K562 (cell line): ENCODE measurements at regions not wholly inside any gene's neighbourhood (a gene's known extent, or its start where the extent isn't known, plus 50 kb on each side); places are given as distances from the start of the nearest gene placed in this dataset.

ENCODE experiments used
- ATAC-seq: fragments of 200-7000 bp; cut with Tn5 transposase; 3 replicates; pipeline ENCODE4 v1.9.1; 2020; ENCODE audit warnings: moderate library complexity
- BruUV-seq: library from RNA; stranded (reverse); fragments of 400-500 nt; replicated peaks from 2 replicates; lab custom pipeline; 2021; lab: Mats Ljungman, UMichigan
- CTCF ChIA-PET: fragments of 300-600 bp; formaldehyde crosslinking; extraction: SDS; loops from one replicate; lab custom pipeline; 2021; ENCODE audit warnings: low intra/inter-chr PET ratio; lab: Yijun Ruan, JAX
- POLR2A ChIA-PET: fragments of 300-600, 350-650 bp; sonication (Branson Sonifier 250); formaldehyde crosslinking; extraction: SDS; loops from one replicate; lab custom pipeline; 2021; ENCODE audit warnings: antibody characterized with exemption, inconsistent platforms; lab: Yijun Ruan, JAX
- DNase-seq, 4 experiments: peaks; one replicate each; pipeline versions ENCODE4 v3.0.0 to v3.0.0-alpha.2; 2011 to 2018; ENCODE audit warnings: low spot score in 3 of 4, mixed read lengths in 3 of 4; ENCODE audit errors: extremely low read depth in 1 of 4
- FAIRE-seq: peaks from 2 replicates; lab custom pipeline; 2011; peaks lifted over from hg19 to GRCh38; lab: Jason Lieb, UNC
- H2AFZ ChIP-seq: 2 replicates; pipeline ENCODE4 v1.6.0; 2011; ENCODE audit warnings: low read depth, low read length, control low read depth, inconsistent platforms
- H3K27ac ChIP-seq: fragments of 200-600 bp; 3 replicates; pipeline ENCODE4 v1.8.0; 2011; ENCODE audit warnings: low read depth, mild to moderate bottlenecking, control low read depth, inconsistent platforms, low read length, moderate library complexity, mixed read lengths; ENCODE audit errors: extremely low read depth
- H3K27me3 ChIP-seq, 2 experiments: fragments of 300-600 bp in 1 of 2; 2 replicates in 1 of 2; 3 replicates in 1 of 2; pipeline versions ENCODE4 v1.6.0 to v1.8.0; 2011; ENCODE audit warnings: inconsistent platforms in 2 of 2, low read length in 2 of 2, mild to moderate bottlenecking in 1 of 2, mixed read lengths in 1 of 2, moderate library complexity in 1 of 2; ENCODE audit not compliant: control insufficient read depth in 2 of 2, insufficient read depth in 2 of 2
- H3K36me3 ChIP-seq: fragments of 300-600 bp; 3 replicates; pipeline ENCODE4 v1.8.0; 2011; ENCODE audit warnings: mild to moderate bottlenecking, low read length, inconsistent platforms; ENCODE audit not compliant: control insufficient read depth, insufficient read depth
- H3K4me1 ChIP-seq, 2 experiments: fragments of 200-600 bp in 1 of 2; replicated peaks in 1 of 2; 2 replicates in 1 of 2; 3 replicates in 1 of 2; pipeline versions ENCODE4 v1.5.1 to v1.8.0; 2011; ENCODE audit warnings: inconsistent platforms in 2 of 2, low read length in 2 of 2, mild to moderate bottlenecking in 1 of 2, mixed read lengths in 1 of 2, moderate library complexity in 1 of 2; ENCODE audit not compliant: control insufficient read depth in 2 of 2, insufficient read depth in 2 of 2
- H3K4me2 ChIP-seq: 2 replicates; pipeline ENCODE4 v1.6.1; 2011; ENCODE audit warnings: low read length, control low read depth, inconsistent platforms, mixed read lengths; ENCODE audit not compliant: insufficient read depth
- H3K4me3 ChIP-seq: fragments of 200-600 bp; sonication (generic), shearing (Covaris generic); 2 replicates; pipeline ENCODE4 v1.5.1; 2016; ENCODE audit warnings: control low read depth, inconsistent platforms
- H3K79me2 ChIP-seq: fragments of 200-600 bp; 3 replicates; pipeline ENCODE4 v1.8.0; 2011; ENCODE audit warnings: low read length, inconsistent platforms; ENCODE audit not compliant: control insufficient read depth, insufficient read depth
- H3K9ac ChIP-seq, 2 experiments: 2 replicates each; pipeline versions ENCODE4 v1.6.0 to v1.6.1; 2011; ENCODE audit warnings: low read depth in 2 of 2, low read length in 2 of 2, control low read depth in 1 of 2, inconsistent platforms in 1 of 2, mild to moderate bottlenecking in 1 of 2, mixed read lengths in 1 of 2; ENCODE audit not compliant: insufficient read depth in 1 of 2
- H3K9me1 ChIP-seq: one replicate; pipeline ENCODE4 v1.6.0; 2011; ENCODE audit warnings: inconsistent platforms, mild to moderate bottlenecking, low read length, moderate library complexity; ENCODE audit not compliant: control insufficient read depth, insufficient read depth
- H3K9me3 ChIP-seq: replicated peaks from 2 replicates; pipeline ENCODE4 v1.5.1; 2011; ENCODE audit warnings: low read depth, low read length, inconsistent platforms; ENCODE audit not compliant: control insufficient read depth, insufficient read depth
- H4K20me1 ChIP-seq: replicated peaks from 2 replicates; pipeline ENCODE4 v1.6.1; 2011; ENCODE audit warnings: low read length, inconsistent platforms, mixed read lengths; ENCODE audit not compliant: control insufficient read depth, insufficient read depth
- AFF1 ChIP-seq, 2 experiments: fragments of 450-650 bp; IDR thresholded peaks; 2 replicates each; pipeline ENCODE4 v1.6.1; 2018; ENCODE audit warnings: mild to moderate bottlenecking in 2 of 2, low read depth in 1 of 2; ENCODE audit not compliant: partially characterized antibody in 2 of 2
- CBX3 ChIP-seq, 2 experiments: IDR thresholded peaks; 1 replicate in 1 of 2; 2 replicates in 1 of 2; pipeline ENCODE4 v1.6.1; 2012; ENCODE audit warnings: inconsistent platforms in 2 of 2, low read length in 2 of 2, borderline replicate concordance in 1 of 2, control low read depth in 1 of 2
- CSDE1 ChIP-seq, 2 experiments: fragments of 450-650 bp; IDR thresholded peaks; 2 replicates each; pipeline ENCODE4 v1.6.1; 2016; ENCODE audit warnings: mild to moderate bottlenecking in 1 of 2
- CTCF ChIP-seq, 3 experiments: IDR thresholded peaks in 2 of 3; conservative IDR thresholded peaks in 1 of 3; 2 replicates each; pipeline ENCODE4 v1.5.1; 2011 to 2012; ENCODE audit warnings: low read length in 3 of 3, mild to moderate bottlenecking in 3 of 3, control low read depth in 2 of 3, improper control_type of control experiment in 1 of 3, inconsistent platforms in 1 of 3, low read depth in 1 of 3, mixed read lengths in 1 of 3, moderate library complexity in 1 of 3; ENCODE audit not compliant: insufficient read depth in 2 of 3
- ELK3 ChIP-seq: fragments of 450-650 bp; formaldehyde crosslinking; IDR thresholded peaks from 2 replicates; pipeline ENCODE4 v1.4.0; 2020; ENCODE audit warnings: mild to moderate bottlenecking
- KAT2B ChIP-seq: IDR thresholded peaks from one replicate; pipeline ENCODE4 v1.6.1; 2012; ENCODE audit warnings: low read depth, mild to moderate bottlenecking, control low read depth, inconsistent platforms, low read length, moderate library complexity
- KDM2B ChIP-seq: fragments of 250-450 bp; sonication (Bioruptor Pico); IDR thresholded peaks from 2 replicates; pipeline ENCODE4 v1.8.0; 2021; ENCODE audit warnings: mild to moderate bottlenecking, moderate library complexity
- MAFF ChIP-seq: IDR thresholded peaks from 2 replicates; pipeline ENCODE4 v1.6.1; 2012; ENCODE audit warnings: low read length, improper control_type of control experiment
- PHF21A ChIP-seq: fragments of 450-650 bp; IDR thresholded peaks from 2 replicates; pipeline ENCODE4 v1.6.1; 2017; ENCODE audit warnings: low read depth, borderline replicate concordance
- RBM15 ChIP-seq: fragments of 200-400 bp; formaldehyde crosslinking; IDR thresholded peaks from 2 replicates; pipeline ENCODE4 v1.6.1; 2018; ENCODE audit warnings: mild to moderate bottlenecking, low read length, moderate library complexity; ENCODE audit not compliant: insufficient read depth
- SP1 ChIP-seq: sonication (generic); formaldehyde crosslinking; IDR thresholded peaks from 2 replicates; pipeline ENCODE4 v1.8.1; 2022; ENCODE audit warnings: mild to moderate bottlenecking, missing genetic modification reagents
- XRCC3 ChIP-seq: fragments of 450-650 bp; IDR thresholded peaks from 2 replicates; pipeline ENCODE4 v1.6.1; 2017; ENCODE audit warnings: mild to moderate bottlenecking, moderate library complexity
- ZNF41 ChIP-seq: fragments of 250-450 bp; sonication (Bioruptor Pico); conservative IDR thresholded peaks from 2 replicates; pipeline ENCODE4 v1.4.0; 2020; ENCODE audit warnings: mild to moderate bottlenecking
- WGBS: fragments of 100-300 bp; shearing (Covaris generic); methylation state at CpG from one replicate; pipeline ENCODE4 v1.1.6; 2016; ENCODE audit warnings: low coverage, mixed read lengths; ENCODE audit not compliant: insufficient coverage; ENCODE audit errors: missing lambda C conversion rate; 5-methylcytosine and 5-hydroxymethylcytosine counted together
- in situ Hi-C: fragments of 300-500 bp; cut with MboI; formaldehyde crosslinking; loops from 4 replicates; pipeline ENCODE4 v1.15.0; 2018; ENCODE audit warnings: inconsistent platforms, mixed read lengths
- intact Hi-C: fragments of 100-400 bp; cut with micrococcal nuclease; formaldehyde crosslinking; loops from 2 replicates; pipeline ENCODE4 v1.14.2; 2022

GRCh38 chrX:19182785-19183184 is 60.5 kb upstream of the ADGRG2 start (continued):
- TF ChIP-seq MAFF (no peak), XRCC3 (no peak), CTCF (IDR thresholded peaks at IDR 0.05 in 2 of 3, conservative IDR thresholded peaks at IDR 0.05 in 1 of 3; ENCODE audit: insufficient read depth in 2 of 3, low read depth in 1 of 3, low read length in 3 of 3) (no peak), CBX3 (IDR thresholded peaks at IDR 0.05; ENCODE audit: borderline replicate concordance in 1 of 2, low read length in 2 of 2) (no peak), PHF21A (no peak), KDM2B (CRISPR knock-in tag) (no peak), ELK3 (CRISPR knock-in tag) (no peak)

- no peak overlapping the region for H3K4me3 ChIP-seq
- H3K9me3 ChIP-seq = no peaks in the 10 kb centered on the region
- no peak overlapping the region for H3K27ac ChIP-seq
- no peaks in the 10 kb centered on the region; a peak in 1 of 5 replicates for H3K27me3 ChIP-seq
- ATAC-seq = no peak
- no peak overlapping the region for H3K9ac ChIP-seq
- no peaks in the 10 kb centered on the region for H3K9me1 ChIP-seq
- DNase-seq = no peak
- no TSS peak for BruUV-seq
- H3K4me2 ChIP-seq = no peak overlapping the region
- POLR2A ChIA-PET = no interaction called here
- H4K20me1 ChIP-seq = no peaks in the 10 kb centered on the region
- FAIRE-seq = no peak
- no peak overlapping the region for H2AFZ ChIP-seq
- intact Hi-C loops (no loop called here), in situ Hi-C loops (no loop called here)
- no peaks in the 10 kb centered on the region for H3K79me2 ChIP-seq
- CTCF ChIA-PET = no interaction called here
- H3K4me1 ChIP-seq = no peaks in the 10 kb centered on the region
- WGBS = 0% methylated on average over 11 of the region's 11 CpGs
- H3K36me3 ChIP-seq = no peaks in the 10 kb centered on the region
- TF ChIP-seq SP1 (no peak), RBM15 (no peak), AFF1 (IDR thresholded peaks at IDR 0.05; ENCODE audit: low read depth in 1 of 2, partially characterized antibody in 2 of 2) (no peak), ZNF41 (CRISPR knock-in tag) (no peak), CSDE1 (IDR thresholded peaks at IDR 0.05) (no peak), KAT2B (no peak)
Measured at GRCh38 chrX:19183761-19184477, 61.7 kb upstream of the ADGRG2 start.
